T-helper 17 cell (primary cell): ENCODE measurements at regions not wholly inside any gene's neighbourhood (a gene's known extent, or its start where the extent isn't known, plus 50 kb on each side); places are given as distances from the start of the nearest gene placed in this dataset.

Source experiments
- ATAC-seq: fragments of 150-1000 bp; cut with Tn5 transposase; 2 replicates; pipeline ENCODE4 v1.10.0; 2021; ENCODE audit warnings: mild to moderate bottlenecking, moderate library complexity
- DNase-seq, 3 donors: peaks; one replicate each; pipeline versions ENCODE4 v3.0.0 to v3.0.0-alpha.2; 2020 to 2021
- H3K9me3 ChIP-seq: one replicate; pipeline ENCODE4 v1.7.0; 2013; ENCODE audit warnings: low read length, mild to moderate bottlenecking; ENCODE audit not compliant: control insufficient read depth, poor library complexity, severe bottlenecking
- H3K27ac Mint-ChIP-seq: one replicate; pipeline ENCODE4 v1.8.0; 2022; ENCODE audit warnings: mild to moderate bottlenecking, moderate library complexity, mixed read lengths
- H3K27me3 Mint-ChIP-seq: one replicate; pipeline ENCODE4 v1.8.0; 2022; ENCODE audit warnings: mixed read lengths
- H3K36me3 Mint-ChIP-seq: one replicate; pipeline ENCODE4 v1.8.0; 2022; ENCODE audit warnings: low read depth, mixed read lengths
- H3K4me1 Mint-ChIP-seq: one replicate; pipeline ENCODE4 v1.8.0; 2022; ENCODE audit warnings: mild to moderate bottlenecking, mixed read lengths
- H3K4me3 Mint-ChIP-seq: one replicate; pipeline ENCODE4 v1.8.0; 2022; ENCODE audit warnings: mild to moderate bottlenecking, moderate library complexity, mixed read lengths

- no peak overlapping the region for H3K27ac Mint-ChIP-seq
- H3K27me3 Mint-ChIP-seq, result no peaks in the 10 kb centered on the region
- no peaks in the 10 kb centered on the region for H3K9me3 ChIP-seq
- no peak overlapping the region for H3K4me3 Mint-ChIP-seq
- no peaks in the 10 kb centered on the region for H3K4me1 Mint-ChIP-seq
- DNase-seq, result no peak
- H3K36me3 Mint-ChIP-seq, result no peaks in the 10 kb centered on the region
- no peak for ATAC-seq
These were observed 997.9 kb upstream of the CELF4 start for GRCh38 chr18:38563396-38563980.

GRCh38 chr18:38557006-38557405 lies 991.4 kb upstream of the CELF4 start:
- H3K27me3 Mint-ChIP-seq, result no peaks in the 10 kb centered on the region
- H3K27ac Mint-ChIP-seq, result no peak overlapping the region
- no peaks in the 10 kb centered on the region for H3K4me1 Mint-ChIP-seq
- no peaks in the 10 kb centered on the region for H3K36me3 Mint-ChIP-seq
- ATAC-seq (no peak), DNase-seq (no peak)
- no peaks in the 10 kb centered on the region for H3K9me3 ChIP-seq
- no peak overlapping the region for H3K4me3 Mint-ChIP-seq

DNA sequence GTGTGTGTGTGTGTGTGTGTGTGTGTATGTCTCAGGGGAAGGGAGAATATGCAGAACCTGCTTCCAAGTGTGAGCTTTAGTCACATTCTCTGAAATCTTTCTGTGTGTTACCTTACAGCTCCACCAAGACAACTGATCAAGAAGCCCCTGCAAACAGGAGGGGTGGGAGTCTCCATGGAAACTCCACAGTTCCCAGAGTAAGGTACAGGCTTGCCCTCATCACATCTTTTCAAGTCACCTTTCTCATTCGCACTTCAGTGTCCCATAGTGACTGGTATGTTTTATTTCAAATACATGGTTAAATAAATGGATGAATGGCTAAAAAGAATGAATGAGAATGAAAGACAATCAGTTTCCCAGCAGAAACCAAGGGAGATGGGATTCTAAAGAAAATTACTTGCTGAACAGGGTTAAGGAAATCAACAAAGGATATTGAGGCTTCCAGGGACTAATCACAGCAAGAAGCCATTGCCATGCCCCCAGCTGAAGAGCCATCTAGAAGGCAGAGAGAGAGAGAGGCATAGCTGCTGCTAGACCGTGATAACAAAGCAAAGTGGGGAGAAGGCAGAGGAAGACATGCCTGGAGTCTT lies 987.2 kb upstream of the CELF4 start:
- Mint-ChIP-seq H3K4me1 (no peaks in the 10 kb centered on the region), H3K4me3 (no peak overlapping the region), H3K27ac (no peak overlapping the region), H3K27me3 (no peaks in the 10 kb centered on the region), H3K36me3 (no peaks in the 10 kb centered on the region)
- ATAC-seq, result no peak
- DNase-seq, result no peak
- H3K9me3 ChIP-seq, result no peaks in the 10 kb centered on the region

- H3K36me3 Mint-ChIP-seq, result no peaks in the 10 kb centered on the region
These were observed 986.3 kb upstream of the CELF4 start for GRCh38 chr18:38551881-38552280.

GRCh38 chr18:38545071-38545470 lies 979.5 kb upstream of the CELF4 start:
- no peak for ATAC-seq

More at GRCh38 chr18:38551881-38552280, 986.3 kb upstream of the CELF4 start:
- H3K27ac Mint-ChIP-seq, result no peak overlapping the region
- H3K27me3 Mint-ChIP-seq, result no peaks in the 10 kb centered on the region
- no peaks in the 10 kb centered on the region for H3K4me1 Mint-ChIP-seq
- ATAC-seq (no peak), DNase-seq (no peak)
- H3K4me3 Mint-ChIP-seq, result no peak overlapping the region
- no peaks in the 10 kb centered on the region for H3K9me3 ChIP-seq

DNA sequence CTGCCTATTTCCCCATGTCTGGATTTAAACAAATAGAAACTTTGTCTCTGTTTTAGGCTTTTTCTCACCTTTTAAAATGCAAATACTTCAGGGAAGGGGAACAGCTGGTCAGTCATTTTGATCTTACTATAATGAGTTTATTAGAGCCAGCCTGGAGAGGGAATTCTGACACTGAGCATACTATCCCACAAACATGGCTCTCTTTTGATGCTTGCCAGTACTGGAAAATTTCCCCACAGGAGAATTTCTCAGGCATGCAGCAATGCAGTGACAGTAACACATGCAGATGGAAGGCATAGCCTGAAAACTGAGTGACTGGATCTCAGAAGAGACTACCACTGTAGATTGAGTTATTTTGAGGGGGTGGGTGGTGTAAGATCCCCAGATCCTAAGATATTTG lies 974.3 kb upstream of the CELF4 start:
- no peaks in the 10 kb centered on the region for H3K36me3 Mint-ChIP-seq
- ATAC-seq (no peak), DNase-seq (no peak)
- H3K27ac Mint-ChIP-seq, result no peak overlapping the region
- H3K4me3 Mint-ChIP-seq, result no peak overlapping the region
- no peaks in the 10 kb centered on the region for H3K27me3 Mint-ChIP-seq
- H3K9me3 ChIP-seq, result no peaks in the 10 kb centered on the region
- no peaks in the 10 kb centered on the region for H3K4me1 Mint-ChIP-seq

More at GRCh38 chr18:38545071-38545470, 979.5 kb upstream of the CELF4 start:
- Mint-ChIP-seq H3K27ac (no peak overlapping the region), H3K4me1 (no peaks in the 10 kb centered on the region), H3K27me3 (no peaks in the 10 kb centered on the region), H3K36me3 (no peaks in the 10 kb centered on the region), H3K4me3 (no peak overlapping the region)
- DNase-seq, result no peak
- no peaks in the 10 kb centered on the region for H3K9me3 ChIP-seq

- ATAC-seq, result no peak
- H3K4me3 Mint-ChIP-seq, result no peak overlapping the region
- no peak for DNase-seq
- no peak overlapping the region for H3K27ac Mint-ChIP-seq
- H3K4me1 Mint-ChIP-seq, result no peaks in the 10 kb centered on the region
- H3K27me3 Mint-ChIP-seq, result no peaks in the 10 kb centered on the region
- no peaks in the 10 kb centered on the region for H3K9me3 ChIP-seq
- H3K36me3 Mint-ChIP-seq, result no peaks in the 10 kb centered on the region
These were observed 973.8 kb upstream of the CELF4 start for GRCh38 chr18:38539371-38539770.

GRCh38 chr18:38534073-38534472 lies 968.5 kb upstream of the CELF4 start:
- no peak overlapping the region for H3K27ac Mint-ChIP-seq
- H3K36me3 Mint-ChIP-seq, result no peaks in the 10 kb centered on the region
- DNase-seq (no peak), ATAC-seq (no peak)
- no peaks in the 10 kb centered on the region for H3K27me3 Mint-ChIP-seq
- H3K4me1 Mint-ChIP-seq, result no peaks in the 10 kb centered on the region
- H3K9me3 ChIP-seq, result no peaks in the 10 kb centered on the region
- no peak overlapping the region for H3K4me3 Mint-ChIP-seq

DNA sequence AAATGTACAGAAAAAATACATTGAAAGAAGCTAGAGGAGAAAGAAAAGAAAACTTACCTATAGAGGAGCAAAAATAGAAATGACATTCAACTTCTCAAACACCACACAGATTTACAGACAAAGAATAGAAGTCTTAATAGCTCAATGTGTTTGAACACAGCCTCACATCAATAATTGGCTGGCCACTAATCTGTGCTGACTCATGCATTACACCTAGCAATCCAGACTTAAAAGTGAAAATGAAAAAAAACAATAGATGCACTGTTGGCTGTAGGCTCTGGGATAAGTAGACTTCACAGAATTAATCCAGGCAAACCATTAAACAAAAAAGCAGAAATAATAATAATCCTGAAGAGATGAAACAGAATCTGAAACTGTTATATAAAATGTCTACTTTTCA lies 961.3 kb upstream of the CELF4 start:
- DNase-seq (no peak), ATAC-seq (no peak)
- H3K9me3 ChIP-seq, result no peaks in the 10 kb centered on the region
- Mint-ChIP-seq H3K4me1 (no peaks in the 10 kb centered on the region), H3K4me3 (no peak overlapping the region), H3K27ac (no peak overlapping the region), H3K36me3 (no peaks in the 10 kb centered on the region), H3K27me3 (no peaks in the 10 kb centered on the region)

DNA sequence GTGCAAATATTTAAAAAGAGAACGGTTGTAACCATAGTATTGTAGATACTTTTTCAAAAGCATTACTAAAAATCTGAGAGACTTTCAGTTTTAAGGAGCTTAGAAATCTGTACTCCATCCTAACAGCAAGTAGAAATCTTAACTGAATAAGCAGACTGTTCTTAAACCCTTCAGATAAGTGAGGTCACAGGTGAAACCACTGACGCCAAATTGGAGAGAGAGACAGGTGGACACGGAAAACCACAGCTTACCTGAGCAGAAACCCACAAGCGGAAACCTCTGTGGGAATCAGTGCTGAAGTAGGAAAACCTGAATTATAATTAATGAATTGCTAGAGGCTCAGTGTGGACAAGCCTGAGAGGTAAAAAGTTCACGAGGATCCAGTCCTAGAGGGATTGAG lies 959.4 kb upstream of the CELF4 start:
- ATAC-seq, result no peak
- no peak for DNase-seq
- no peaks in the 10 kb centered on the region for H3K36me3 Mint-ChIP-seq
- H3K4me3 Mint-ChIP-seq, result no peak overlapping the region
- no peaks in the 10 kb centered on the region for H3K4me1 Mint-ChIP-seq
- no peak overlapping the region for H3K27ac Mint-ChIP-seq
- no peaks in the 10 kb centered on the region for H3K27me3 Mint-ChIP-seq
- no peaks in the 10 kb centered on the region for H3K9me3 ChIP-seq

DNA sequence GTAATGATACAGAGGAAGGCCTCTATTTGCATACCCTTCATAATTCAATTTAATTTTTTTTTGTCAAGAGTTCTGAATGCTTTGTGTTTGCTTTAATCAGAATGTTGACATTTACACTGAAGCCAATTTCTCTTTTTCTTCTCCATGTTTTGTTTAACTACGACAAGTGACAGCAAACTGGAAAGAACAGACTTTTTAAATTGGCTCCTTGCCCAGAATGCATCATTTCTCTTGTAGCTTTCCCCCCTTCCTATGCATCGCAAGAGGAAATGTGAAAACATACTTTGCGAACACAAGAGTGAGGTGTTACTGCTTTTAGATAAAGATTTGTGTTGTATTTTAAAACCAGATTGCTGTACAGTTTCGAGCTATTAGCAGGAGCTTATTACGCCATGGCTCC lies 955.2 kb upstream of the CELF4 start:
- Mint-ChIP-seq H3K36me3 (no peaks in the 10 kb centered on the region), H3K4me3 (no peak overlapping the region), H3K4me1 (no peaks in the 10 kb centered on the region), H3K27ac (no peak overlapping the region), H3K27me3 (no peaks in the 10 kb centered on the region)
- ATAC-seq (no peak), DNase-seq (no peak)
- no peaks in the 10 kb centered on the region for H3K9me3 ChIP-seq

GRCh38 chr18:38502539-38502938 lies 936.9 kb upstream of the CELF4 start:
- no peaks in the 10 kb centered on the region for H3K9me3 ChIP-seq
- no peak for DNase-seq
- Mint-ChIP-seq H3K36me3 (no peaks in the 10 kb centered on the region), H3K4me1 (no peaks in the 10 kb centered on the region), H3K27ac (no peak overlapping the region), H3K4me3 (no peak overlapping the region), H3K27me3 (no peaks in the 10 kb centered on the region)
- no peak for ATAC-seq

GRCh38 chr18:38497266-38497665 lies 931.7 kb upstream of the CELF4 start:
- Mint-ChIP-seq H3K27me3 (no peaks in the 10 kb centered on the region), H3K4me1 (no peaks in the 10 kb centered on the region), H3K36me3 (no peaks in the 10 kb centered on the region), H3K27ac (no peak overlapping the region), H3K4me3 (no peak overlapping the region)
- no peak for DNase-seq
- no peaks in the 10 kb centered on the region for H3K9me3 ChIP-seq
- ATAC-seq, result no peak

- Mint-ChIP-seq H3K4me1 (no peaks in the 10 kb centered on the region), H3K27ac (no peak overlapping the region), H3K36me3 (no peaks in the 10 kb centered on the region), H3K4me3 (no peak overlapping the region), H3K27me3 (no peaks in the 10 kb centered on the region)
- DNase-seq, result no peak
- H3K9me3 ChIP-seq, result no peaks in the 10 kb centered on the region
- no peak for ATAC-seq
These were observed 930.7 kb upstream of the CELF4 start for GRCh38 chr18:38496222-38496793.
